Myocyte (in vitro differentiated cells): ENCODE measurements at regions not wholly inside any gene's neighbourhood (a gene's known extent, or its start where the extent isn't known, plus 50 kb on each side); places are given as distances from the start of the nearest gene placed in this dataset.
A peak's percentile ranks its signal among the peaks of the same experiment; 100 is the strongest.

Source experiments
- DNase-seq: peaks from one replicate; pipeline ENCODE4 v3.0.0-alpha.2; 2012; ENCODE audit warnings: low read depth

DNA sequence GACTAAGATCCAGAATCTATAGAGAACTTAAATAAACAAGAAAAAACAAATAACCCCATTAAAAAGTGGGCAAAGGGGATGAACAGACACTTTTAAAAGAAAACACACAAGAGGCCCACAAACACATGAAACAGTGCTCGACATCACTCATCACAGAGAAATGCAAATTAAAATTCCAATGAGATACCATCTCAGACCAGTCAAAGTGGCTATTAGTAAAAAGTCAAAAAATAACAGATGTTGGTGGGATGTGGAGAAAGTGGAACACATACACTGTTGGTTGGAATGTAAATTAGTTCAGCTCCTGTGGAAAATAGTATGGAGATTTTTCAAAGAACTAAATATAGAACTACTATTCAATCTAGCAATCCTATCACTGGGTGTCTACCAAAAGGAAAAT, 143.1 kb downstream of the IFI44 start:
- DNase-seq, result no peak

DNA sequence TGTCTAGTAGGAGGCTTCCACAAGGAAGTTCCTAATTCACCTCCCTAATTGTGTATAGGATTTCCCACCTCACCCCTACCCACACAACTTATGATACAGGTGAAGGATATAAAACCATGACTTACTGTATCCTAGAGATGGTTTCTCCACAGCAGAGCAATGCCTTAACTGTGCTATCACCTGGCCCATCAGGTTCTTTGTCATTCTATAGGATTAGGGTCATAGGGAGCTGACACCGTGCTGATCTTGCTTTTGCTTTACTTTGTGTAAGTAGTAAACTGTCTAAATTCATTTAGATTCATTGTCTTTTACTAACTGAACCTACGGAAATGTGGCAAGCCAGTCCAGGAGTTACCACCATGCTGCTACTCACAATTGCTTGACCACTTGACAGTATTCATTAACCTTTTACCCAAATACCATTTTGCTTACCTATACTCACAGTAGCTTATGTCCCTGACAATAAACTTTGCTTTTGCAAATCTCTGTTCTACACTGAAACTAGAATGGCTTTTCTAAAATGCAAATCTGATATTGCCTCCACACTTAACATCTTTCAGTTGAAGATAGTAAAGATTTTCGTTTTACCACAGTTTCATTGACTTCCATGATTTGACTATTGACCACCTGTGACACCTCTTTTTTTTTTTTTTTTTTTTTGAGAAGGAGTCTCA, 147.6 kb downstream of the IFI44 start:
- no peak for DNase-seq

DNA sequence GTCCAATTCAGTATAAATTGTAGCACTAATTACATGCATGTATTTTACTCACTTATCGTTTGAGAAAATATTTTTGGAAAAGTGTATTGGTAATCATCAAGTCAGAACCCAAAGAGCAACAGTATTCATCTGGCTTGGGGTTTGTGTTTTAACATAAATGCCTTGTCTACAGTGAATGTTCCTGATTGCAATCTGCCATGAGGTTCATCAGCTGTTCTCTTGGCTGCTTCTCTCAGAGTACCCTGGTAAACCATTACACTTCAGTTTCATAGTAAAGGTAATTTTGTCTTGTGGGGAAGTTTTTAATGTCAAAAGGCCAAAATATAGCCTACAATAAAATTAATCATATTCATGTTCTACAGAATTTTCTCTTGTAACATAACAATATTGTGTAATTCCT, 150.3 kb downstream of the IFI44 start:
- no peak for DNase-seq

- DNase-seq, result no peak
Observed at GRCh38 chr1:78814176-78814575, 164.5 kb downstream of the IFI44 start.

DNA sequence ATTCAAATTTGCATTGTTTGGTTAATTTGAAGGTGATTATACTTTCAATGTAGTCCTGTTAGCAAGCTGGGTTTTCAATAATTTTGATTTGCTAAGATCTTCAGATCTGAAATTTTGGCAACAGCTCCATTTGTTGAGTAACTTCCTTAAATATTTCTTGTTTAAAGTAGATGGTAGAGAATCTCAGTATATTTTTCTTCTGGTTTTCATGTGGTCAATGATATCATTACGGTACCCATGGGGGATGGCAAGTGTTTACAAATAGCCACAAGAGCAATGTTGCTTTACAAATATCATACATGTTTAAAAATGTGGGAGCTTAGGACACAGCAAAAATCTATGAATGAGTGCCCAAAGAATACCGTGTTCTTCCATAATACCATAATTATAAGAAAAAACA, 175.9 kb downstream of the IFI44 start:
- DNase-seq, result no peak

DNA sequence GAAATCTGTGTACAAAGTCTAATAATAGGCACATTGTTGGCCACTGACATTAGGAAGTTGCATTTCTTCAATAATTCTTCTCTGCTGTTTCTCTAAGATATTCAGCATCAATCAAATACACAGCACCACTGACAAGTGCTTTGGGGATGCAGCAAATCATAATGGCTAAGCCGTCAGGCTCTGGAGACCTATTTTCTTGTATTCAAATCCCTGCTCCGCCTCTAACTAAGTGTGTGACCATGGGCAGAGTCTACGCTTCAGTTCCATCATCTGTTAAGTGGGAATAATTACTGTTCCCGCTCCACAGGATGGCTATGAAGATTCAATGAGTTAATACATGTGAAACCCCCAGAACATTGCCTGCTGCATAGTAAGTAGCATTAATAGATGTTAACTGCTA, 176.9 kb downstream of the ADGRL4 start:
- no peak for DNase-seq

- DNase-seq, result no peak
Observed at GRCh38 chr1:78830321-78830720, 176.2 kb downstream of the ADGRL4 start.

DNA sequence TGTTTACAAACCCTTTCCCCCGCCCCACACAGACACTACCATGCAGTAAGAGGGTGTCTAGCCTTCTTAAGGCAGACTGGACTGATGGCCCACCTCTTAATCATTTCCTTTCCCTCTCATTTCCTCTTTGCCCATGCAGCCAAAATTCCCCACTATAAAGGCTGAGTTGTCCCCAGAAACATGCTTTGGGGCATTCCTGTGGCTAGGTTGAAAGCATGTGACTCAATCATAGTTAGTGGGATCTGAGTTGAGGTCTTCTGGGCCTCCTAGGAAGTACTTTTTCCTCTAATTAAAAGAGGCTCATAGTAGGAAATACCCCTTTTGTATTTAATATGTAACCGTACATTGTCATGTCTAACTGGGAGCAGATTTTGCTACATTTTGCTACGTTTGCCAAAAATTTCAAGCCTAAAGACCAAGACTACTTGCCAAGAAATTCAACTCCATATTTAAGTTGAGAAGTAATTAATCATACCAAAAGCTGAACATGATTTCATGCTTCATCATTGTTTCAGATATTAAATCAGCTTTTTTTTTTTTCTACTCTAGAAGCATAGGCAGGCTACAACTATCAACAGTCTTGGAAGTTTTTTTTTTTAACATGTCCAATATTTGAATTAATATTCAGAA, 174.7 kb downstream of the ADGRL4 start:
- DNase-seq, result peak; percentile 59

DNA sequence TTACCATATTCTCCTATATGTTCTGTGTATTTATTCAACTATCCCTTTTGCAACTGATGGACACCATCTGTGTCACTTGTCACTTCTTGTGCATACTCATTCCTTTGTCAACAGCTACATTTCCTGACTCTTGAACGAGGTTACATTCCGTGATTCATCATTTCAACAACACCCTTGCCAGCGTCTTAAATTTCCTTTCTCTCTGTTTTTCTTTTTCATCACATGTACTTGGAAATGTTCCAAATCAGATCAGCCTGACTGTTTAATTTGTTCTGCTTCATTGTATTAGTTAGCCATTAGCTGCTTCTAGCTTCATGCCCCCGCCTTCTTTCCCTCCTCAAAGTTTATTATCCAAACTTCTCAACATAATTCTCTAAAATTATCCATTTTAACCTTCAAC, 173.0 kb downstream of the ADGRL4 start:
- peak; percentile 67 for DNase-seq

DNA sequence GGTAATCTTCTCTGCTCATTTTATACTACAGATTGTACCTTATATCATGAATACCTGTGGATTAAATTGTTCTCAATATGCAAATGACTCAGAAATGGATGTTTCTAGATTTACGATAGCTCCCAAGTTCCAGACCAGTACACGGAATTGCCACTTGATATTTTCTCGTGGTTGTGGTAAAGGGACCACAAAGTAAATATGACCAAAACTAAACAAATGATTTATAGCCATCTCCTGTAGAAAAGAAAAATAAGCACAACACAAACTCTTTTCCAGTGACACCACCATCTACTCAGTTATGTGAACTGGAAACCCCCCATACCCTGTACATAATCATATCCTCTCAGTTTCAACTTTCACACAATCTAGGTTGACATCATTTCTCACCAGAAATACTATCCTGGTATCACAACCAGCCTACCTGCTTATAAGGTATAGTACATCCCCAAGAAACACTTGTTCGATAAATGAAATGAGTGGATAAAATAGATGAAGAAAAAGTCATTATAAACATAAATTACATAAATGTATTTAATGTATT, 172.3 kb downstream of the ADGRL4 start:
- peak; percentile 36 for DNase-seq

DNA sequence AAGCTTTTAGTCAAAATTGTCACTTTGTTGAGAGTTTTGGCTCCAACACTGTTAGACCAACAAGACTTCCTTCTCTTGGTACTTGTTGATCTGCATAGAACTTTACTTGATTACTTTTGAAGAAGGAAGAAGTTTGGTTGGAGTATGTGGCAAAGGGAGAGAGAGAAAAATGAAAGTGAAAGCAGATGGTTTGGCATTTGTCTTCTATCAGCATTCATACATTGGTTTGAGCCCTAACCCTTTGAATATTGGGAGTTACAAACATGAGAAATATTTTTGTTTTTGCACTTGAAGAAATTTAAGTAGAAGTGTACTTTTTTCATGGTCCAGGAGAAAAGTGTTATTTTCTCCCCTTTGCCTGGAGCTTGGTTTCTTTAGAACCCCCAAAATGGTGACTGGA, 169.8 kb downstream of the ADGRL4 start:
- peak; percentile 23 for DNase-seq

DNA sequence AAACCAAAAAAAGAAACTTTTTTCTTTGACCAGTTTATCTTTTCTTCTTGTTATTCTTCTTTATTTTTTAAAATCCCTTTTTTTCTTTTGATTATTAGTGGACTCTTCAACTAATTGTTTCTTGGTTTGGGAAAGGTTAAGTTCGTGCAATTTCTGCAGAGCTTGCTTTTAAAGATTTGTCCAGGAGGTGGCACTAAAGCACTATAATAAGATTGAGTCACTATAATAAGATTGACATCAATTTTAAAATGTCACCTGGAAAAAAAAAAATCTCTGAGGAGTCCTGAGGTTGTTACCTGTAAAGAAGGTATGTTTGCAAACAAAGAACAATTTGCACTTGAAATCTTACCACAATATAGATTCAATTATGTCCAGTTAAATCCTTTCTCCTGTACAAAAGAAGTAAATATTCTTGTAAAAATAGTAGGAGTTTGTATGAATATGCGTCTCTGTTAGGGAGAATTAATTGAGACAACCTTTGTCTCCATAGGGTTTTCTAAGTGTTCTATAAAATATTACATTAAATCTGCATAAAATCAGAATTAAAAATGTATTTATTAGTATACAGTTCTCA, 166.7 kb downstream of the ADGRL4 start:
- DNase-seq, result peak; percentile 73
